NCI-H1436 treated with DMSO at 0.1 percent for 48 hours (cell line): ENCODE measurements at regions not wholly inside any gene's neighbourhood (a gene's known extent, or its start where the extent isn't known, plus 50 kb on each side); places are given as distances from the start of the nearest gene placed in this dataset.
"Not testable (repeated sequence)": the region's sequence is repeated elsewhere in the genome, so short reads cannot be mapped to it uniquely, and the experiment has no call there.

Experiments
- DNase-seq: peaks from one replicate; lab custom pipeline; 2025; lab: John Stamatoyannopoulos, UW

DNA sequence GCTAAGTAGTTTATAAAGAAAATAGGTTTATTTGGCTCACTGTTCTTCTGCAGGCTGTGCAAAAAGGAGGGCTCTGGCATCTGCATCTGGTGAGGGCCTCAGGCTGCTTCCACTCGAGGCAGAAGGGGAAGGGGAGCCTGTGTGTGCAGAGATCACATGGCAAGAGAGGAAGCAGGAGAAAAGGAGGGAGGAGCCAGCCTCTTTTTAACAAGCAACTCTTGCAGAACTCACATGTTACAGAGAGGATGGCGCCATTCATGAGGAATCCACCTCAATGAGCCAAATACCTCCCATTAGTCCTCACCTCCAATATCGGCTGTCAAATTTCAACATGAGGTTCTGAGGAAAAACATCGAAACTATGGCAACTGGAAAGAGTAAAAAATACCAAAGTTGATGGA, 666.6 kb upstream of the SLC35B3 start:
- DNase-seq = no peak

DNA sequence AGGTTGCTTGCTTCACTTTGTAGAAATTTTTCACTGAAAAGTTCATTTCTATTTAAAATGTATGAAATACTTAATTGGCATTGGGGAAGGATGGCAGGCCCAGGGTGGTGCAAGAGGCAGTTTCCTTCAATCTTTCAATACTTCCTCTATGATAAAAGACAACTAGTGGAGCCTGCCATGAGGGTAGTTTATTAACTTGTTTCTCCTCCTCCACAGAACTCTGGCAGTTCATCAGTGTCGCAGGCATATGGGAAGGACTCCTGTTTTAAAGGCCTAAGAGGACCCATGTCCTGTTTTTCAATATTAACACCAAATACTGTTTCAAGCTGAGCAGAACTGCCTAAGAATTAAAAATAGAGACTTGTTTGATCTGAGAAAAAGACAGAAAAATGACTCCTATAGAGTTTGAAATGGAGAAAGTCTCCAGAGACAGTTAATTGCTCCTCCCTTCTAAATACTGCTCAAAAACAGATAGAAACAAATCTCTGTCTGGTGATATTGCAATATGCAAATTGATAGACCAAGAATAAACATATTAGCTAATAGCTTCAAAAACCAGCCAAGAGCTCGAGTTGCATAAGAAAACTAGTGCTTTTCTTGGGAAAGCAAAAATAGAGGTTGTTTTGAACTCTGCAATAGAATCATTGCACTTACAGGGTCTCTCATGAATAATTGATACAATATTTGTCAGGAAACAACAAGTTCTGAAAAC, 665.7 kb upstream of the SLC35B3 start:
- no peak for DNase-seq

DNA sequence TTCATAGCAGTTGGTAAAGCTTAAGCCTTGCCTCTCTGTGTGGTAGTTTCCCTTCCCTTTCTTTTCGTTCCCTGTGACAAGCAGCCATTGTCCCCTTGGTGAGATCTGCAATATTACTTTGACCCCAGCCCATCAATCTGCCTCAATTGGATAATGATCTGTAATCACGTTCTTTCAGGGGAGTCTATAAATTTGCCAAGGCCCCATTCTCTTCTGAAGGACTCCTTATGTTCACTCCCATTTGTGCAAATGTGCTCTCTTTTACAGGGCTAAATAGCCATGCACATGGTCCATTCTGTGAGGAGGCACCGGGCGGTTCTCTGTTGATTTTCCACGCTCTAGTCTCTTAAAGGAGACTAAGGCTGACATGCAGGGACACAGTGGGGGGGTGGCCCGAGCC, 660.4 kb upstream of the SLC35B3 start:
- DNase-seq = peak; percentile 67

DNA sequence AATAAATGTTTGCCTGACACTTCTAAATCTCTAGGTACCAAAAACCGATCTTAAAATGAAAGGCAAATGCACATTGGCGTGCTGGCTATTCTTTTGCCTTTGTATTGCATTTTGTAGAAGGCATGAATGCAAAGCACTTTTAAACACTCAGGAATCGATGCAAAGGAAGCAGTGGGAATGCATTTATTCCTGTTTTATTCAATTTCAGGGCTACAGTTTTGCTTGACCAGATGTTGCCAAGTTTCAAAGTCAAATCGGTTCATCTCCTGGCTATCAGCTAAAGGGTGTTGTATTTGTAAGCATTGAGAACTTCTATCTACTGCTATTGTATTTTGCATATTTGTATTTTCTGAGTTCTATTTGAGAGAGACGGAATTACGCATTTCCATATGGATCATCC, 659.8 kb upstream of the SLC35B3 start:
- DNase-seq = no peak

DNA sequence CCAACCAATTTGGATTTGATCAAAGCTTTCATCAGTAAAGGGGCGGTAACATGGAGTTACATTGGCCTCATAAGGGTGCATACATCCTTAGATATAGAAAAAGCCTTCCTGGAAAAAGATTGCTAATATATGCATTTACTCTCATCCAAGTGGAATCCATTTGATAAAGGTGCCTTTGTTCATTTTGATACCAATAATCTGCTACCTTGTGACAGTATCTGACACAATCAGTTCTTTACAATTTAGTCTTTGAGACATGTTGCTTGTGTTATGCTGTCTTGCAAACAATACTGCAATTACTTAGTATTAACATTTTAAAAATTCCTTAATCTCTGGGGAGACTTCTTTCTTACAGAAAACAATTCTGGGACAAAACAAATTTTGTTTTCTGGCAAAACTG, 654.4 kb upstream of the SLC35B3 start:
- no peak for DNase-seq

DNA sequence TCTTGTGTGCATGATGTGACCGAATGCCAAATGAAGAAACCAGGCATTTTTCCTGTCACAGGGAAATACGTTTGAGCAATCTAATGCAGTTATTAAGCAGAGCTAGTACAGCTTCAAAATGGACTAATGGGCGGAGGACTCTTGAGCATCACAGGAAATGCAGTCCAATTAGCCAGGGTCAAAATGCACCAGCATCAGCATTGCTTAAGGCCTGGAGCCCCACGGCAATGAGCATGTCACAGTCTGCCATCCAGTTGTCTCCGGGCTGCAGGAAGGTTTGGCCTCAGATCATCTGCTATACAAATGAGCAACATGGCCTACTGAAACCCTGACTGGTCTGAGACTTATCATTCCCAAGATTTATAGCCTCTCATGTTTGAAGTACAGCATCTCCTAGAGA, 652.1 kb upstream of the SLC35B3 start:
- DNase-seq = no peak

DNA sequence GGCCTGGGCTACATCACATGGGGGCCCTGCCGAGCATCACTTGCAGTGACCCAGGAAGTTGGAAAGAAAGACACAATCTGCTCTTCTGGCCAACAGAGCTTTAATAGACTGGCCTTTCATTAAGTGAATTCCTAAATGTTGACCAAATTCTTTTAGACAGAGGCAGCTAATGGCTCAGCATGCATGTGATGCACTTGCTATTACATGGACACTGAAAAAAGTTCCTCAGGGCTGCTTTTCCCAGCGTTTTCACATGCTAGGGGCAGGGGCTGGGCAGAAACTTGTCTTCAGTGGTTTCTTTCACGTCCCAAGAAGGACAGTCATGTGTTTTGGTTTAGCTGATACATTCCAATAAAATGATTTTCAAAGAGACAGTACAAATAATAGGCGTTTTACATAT, 651.0 kb upstream of the SLC35B3 start:
- no peak for DNase-seq

DNA sequence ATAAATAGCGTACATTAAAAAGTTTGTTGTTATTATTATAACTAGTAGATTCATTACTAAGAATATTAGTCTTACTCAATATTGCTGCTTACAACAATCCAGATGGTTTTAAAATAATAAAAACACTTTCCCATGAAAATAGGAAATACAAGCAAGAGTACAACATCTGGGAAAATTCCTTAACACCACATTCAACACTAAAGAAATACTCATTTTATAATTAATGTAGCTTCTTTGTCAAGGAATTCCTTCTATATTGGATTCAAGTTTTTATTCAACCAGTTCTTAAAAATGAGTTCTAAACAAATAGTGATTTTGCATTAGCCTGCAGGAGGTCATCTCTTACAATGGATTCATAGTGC, 650.3 kb upstream of the SLC35B3 start:
- DNase-seq = no peak

DNA sequence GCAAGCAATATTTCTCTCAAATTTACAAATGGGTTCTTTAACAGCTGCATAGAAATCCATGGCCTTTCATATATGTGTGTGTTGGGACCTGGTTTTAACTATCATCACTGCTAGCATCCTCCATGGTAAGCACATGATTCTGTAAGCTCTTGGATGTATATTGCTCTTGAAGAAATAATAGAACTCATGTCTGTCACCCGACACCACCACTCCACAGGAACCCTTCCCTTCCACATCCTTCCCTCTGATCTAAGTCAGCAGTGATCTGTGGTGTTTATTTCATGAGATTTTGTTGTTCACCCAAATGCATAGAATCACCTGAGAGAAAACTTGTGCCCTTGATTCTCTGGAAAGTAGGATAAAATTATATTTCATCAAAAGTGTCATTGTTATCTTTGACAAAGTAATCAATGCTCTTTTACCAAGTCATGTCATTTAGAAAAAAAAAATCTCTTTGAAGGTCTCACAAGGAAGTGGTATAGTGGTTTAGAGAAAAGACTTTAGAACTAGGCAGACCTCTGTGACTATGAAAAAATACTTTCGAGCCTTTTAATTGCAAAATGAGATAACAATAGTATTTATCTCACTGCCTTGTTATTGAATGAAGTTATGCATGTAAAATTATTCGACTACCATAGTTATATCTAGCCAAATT, 649.8 kb upstream of the SLC35B3 start:
- peak; percentile 31 for DNase-seq

DNA sequence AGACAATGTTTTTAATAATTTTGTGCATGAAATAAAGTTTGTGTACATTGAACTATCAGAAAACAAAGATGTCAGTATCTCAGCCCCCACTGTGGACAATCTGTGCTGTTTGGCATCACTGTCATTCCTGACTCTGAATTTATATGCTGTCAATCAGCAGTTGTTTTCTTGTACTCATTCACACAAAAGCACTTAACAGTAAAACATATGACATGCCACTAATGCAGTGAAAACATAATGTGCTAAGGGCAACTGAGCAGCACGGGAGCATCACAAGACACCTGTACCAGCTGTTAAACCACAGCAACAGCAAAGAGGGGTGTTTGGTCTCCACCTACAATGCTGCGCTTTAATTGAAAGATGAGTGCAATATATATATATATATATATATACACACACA, 647.8 kb upstream of the SLC35B3 start:
- no peak for DNase-seq

DNA sequence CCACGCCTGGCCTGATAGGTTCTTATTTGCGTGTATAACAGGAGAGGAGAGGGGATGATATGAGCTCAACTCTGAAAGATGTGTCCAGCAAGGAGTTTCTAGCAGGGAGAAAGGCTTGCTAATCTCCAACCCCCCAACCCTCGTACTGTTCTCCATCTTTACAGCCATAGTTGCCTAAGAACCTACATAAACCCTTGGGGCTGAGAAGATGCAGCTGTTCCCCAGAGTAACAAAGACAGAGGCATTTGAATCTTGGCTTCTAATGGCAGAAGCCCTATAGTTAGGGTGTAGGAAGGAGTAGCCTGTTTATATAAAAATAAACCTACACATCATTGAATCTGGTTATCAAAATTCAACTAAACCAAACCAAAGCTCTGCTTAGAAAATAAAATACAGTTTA, 631.4 kb upstream of the SLC35B3 start:
- no peak for DNase-seq

DNA sequence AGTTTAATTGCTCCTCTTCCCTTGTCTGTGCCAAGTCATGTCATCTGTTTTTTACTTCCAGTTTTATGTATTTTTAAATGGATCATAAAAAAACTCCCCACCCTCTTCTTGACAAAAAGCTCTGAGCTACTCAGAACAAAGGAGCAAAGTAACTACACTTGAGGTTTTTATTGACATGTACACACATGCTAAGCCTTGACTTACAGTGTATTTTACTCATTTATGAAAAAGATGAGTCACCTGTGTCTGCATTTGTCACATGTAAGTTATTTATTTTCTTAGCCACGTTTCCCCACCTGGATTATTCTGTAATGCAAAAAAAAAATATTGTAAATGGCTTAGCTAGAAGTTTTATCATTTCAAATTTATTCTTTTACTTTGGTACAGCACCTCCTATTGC, 628.8 kb upstream of the SLC35B3 start:
- DNase-seq = no peak

DNA sequence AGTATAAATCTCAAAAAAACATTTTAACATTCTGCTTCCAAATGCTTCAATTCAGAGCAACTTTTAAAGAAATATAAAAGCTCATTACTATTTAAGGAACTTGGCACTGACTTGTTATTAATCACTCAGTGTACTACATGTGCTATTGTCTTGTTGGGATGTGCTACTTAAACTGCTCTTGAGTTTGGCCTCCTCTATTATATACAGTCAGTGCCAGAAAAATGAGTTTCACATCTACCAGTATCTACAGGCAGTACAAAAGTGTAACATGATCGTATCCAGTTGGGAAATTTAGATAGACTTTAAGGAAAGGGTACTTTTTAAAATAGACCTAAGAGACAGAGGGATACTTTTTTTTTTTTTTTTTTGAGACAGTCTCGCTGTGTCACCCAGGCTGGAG, 627.3 kb upstream of the SLC35B3 start:
- no peak for DNase-seq

DNA sequence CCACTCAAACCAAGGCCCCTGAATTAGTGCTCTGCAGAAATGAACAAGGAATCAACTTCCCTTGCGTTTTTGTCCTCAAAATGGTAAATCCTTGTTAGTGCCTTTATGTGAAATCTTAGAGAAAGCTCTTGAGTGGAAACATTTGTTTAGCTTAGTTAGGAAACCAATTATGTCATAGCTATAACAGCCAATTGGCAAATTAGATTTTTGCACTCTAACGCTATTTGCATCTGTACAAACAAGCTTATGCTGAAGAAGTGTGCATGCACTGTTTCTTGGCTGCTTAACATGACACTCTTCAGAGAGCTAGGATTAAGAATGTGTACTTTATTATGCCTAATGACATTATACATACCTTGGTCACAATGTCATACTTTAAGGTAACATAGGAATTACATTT, 622.6 kb upstream of the SLC35B3 start:
- no peak for DNase-seq

DNA sequence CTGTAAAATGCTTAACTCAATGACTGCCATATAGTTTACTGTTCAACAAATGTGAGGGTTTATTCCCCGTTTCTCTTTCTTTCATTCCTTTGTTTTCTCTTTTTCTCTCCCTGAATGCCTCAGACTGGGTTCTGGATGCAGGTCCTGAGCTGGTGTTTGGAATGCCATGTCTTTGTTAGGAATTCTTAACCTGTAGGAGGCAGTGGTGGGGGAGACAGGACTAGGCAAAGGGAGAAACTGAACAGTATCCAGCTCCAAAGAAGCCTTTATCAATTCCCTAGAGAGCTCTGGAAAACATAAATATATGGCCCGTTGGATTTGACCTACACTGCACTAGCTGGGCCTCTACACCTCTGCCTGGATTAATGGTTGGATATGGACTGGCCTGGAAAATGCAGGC, 621.2 kb upstream of the SLC35B3 start:
- DNase-seq = no peak

DNA sequence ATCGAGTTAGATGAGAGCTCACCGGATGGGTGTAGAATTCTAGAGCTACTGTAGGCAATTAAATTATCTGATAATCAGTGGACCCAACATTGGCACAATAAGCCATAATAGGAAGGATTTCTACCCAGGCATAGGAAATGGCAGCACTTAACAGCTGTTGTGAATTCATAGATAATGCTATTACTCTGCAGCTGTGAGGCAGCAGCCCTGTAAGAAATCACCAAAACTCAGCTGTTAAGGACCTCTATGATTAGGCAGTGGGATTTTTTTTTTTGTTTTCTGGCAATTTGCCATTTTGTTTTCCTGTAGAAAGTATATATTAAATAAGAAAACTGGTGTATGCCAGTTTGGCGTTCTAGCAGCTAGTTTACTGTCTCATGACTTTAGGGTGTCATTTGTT, 609.1 kb upstream of the SLC35B3 start:
- no peak for DNase-seq

DNA sequence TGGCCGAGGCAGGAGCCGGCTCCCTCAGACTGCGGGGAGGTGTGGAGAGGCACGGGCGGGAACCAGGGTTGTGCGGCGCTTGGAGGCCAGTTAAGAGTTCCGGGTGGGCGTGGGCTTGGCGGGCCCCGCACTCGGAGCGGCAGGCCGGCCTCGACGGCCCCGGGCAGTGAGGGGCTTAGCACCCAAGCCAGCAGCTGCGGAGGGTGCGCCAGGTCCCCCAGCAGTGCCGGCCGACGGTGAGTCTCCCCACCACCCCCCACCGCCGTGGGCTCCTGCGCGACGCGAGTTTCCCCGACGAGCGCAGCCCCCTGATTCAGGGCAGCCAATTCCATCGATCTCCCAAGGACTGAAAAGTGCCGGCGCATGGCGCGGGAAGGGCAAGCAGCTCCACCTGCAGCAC, 605.4 kb upstream of the SLC35B3 start:
- DNase-seq = no peak

DNA sequence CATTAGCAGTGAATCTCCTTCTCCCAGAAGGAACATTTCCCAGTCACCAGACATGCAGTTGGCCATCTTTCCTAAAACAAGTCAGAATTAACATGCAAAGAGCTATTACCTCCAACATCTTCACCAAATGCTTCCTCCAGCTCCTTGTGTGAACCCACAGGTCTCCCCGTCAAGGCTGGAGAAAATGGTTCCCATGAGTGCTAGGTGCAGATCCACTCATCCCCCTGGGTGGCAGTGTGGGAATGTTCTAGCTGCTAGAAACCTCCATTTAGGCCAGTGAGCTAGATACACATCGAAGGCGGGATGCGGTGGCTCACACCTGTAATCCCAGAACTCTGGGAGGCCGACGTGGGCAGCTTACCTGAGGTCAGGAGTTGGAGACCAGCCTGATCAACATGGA, 603.9 kb upstream of the SLC35B3 start:
- no peak for DNase-seq

DNA sequence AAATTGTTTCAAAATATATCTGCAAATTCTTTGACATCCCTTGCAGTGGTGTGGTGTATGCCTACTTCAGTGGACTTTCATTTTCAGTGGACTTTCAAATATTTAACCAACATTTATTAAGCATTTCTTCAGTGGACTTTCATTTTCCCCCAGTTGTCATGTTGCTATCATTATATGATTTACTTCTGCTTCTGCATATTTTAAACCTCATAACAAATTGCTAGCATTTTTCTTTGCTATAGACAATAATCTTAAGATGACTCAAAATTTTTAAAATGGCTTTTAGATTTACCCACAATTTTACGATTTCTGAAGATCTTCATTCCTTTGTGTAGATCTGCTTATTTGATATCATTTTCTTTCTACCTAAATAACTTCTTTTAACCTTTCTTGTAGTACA, 592.7 kb upstream of the SLC35B3 start:
- no peak for DNase-seq

DNA sequence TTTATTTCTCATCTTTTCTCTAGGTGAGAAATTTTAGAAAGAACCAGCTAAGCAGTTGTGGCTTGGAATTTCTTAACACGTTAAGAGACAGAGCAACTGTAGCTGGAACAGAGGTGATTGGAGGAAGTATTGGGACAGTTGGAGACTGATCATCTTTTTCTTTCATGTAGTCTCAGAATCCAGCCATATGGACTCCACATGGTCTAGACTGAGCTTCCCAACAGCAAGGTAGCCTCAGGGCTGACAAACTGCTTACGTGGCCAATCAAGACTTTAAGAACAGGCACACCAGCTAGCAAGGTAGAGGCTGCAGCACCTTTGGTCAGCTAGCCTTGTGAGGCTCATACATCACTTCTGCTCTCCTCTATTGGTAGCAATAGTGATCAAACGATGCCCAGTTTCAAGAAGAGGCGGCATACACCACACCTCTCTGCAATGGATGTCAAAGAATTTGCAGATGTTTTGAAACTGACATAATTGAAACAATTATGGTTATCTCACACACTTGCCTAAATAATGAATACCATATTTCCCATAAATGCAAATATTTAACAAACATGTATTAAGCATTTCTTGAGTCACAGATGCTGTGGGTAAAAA, 590.5 kb upstream of the SLC35B3 start:
- DNase-seq = no peak

DNA sequence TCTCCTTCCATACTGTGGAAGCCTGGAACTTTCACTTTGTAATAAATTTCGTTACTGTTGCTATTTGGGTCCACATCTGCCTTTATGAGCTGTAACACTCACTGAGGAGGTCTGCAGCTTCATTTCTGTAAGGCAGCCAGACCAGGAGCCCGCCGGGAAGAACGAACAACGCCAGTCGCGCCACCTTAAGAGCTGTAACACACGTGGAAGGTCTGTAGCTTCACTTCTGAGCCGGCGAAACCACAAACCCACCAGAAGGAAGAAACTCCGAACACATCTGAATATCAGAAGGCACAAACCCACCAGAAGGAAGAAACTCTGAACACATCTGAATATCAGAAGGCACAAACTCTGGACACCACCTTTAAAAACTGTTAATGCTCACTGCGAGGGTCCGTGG, 589.9 kb upstream of the SLC35B3 start:
- DNase-seq = no peak

DNA sequence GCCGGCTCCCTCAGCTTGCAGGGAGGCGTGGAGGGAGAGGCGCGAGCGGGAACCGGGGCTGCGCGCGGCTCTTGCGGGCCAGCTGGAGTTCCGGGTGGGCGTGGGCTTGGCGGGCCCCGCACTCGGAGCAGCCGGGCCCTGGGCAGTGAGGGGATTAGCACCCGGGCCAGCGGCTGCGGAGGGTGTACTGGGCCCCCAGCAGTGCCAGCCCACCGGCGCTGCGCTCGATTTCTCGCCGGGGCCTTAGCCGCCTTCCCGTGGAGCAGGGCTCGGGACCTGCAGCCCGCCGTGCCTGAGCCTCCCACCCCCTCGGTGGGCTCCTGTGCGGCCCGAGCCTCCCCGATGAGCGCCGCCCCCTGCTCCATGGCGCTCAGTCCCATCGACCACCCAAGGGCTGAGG, 588.9 kb upstream of the SLC35B3 start:
- not testable (repeated sequence) for DNase-seq

DNA sequence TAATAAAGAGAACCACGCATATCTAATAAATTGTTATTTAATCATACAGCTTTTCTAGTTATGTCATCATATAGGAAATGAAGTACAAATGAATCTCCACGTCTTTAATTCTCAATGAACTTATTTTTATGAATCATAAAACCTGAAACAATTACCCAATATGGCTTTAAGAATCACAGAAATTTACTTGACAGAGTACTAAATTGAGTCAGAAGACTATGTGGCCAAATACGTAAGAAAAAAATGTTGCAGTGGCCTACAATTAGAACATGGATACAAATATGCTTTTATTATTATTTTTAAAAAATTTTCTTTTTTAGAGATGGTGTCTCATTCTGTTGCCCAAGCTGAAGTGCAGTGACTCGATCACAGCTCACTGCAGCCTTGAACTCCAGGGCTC, 584.7 kb upstream of the SLC35B3 start:
- DNase-seq = no peak

DNA sequence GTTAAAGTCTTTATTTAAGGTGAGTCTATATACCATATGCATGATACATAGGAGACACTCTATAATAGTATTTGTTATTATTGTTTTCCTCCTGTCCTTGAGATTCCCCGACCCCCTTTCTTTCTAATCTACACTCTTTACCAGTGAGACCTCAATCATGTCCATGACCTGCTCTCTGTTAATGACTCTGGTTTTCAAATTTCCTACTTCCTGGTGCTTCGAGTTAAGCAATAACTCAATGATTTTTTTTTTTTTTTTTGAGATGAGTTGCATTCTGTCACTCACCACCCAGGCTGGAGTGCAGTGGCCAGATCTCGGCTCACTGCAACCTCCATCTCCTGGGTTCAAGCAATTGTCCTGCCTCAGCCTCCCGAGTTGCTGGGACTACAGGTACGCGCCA, 574.6 kb upstream of the SLC35B3 start:
- DNase-seq = no peak
